Frontal cortex (tissue), 3 donors: ENCODE measurements at regions not wholly inside any gene's neighbourhood (a gene's known extent, or its start where the extent isn't known, plus 50 kb on each side); places are given as distances from the start of the nearest gene placed in this dataset.

Source experiments
- DNase-seq, 2 donors: peaks; one replicate each; pipeline ENCODE4 v3.0.0; 2012; ENCODE audit warnings: low spot score in 2 of 2
- FAIRE-seq: peaks from 2 replicates; lab custom pipeline; 2012; peaks lifted over from hg19 to GRCh38; lab: Jason Lieb, UNC
- donor health status: control.
- donor health status: control.
- donor health status: control.

GRCh38 chr1:88441022-88441421, 243.1 kb upstream of the PKN2 start:
- FAIRE-seq (no peak), DNase-seq (no peak)

GRCh38 chr1:88451856-88452255, 232.2 kb upstream of the PKN2 start:
- peak; percentile 94 for FAIRE-seq
- DNase-seq = no peak

GRCh38 chr1:88453295-88453694, 230.8 kb upstream of the PKN2 start:
- DNase-seq (no peak), FAIRE-seq (no peak)

GRCh38 chr1:88454781-88455180, 229.3 kb upstream of the PKN2 start:
- no peak for FAIRE-seq

GRCh38 chr1:88455621-88456256, 228.3 kb upstream of the PKN2 start:
- no peak for DNase-seq
- no peak for FAIRE-seq

More at GRCh38 chr1:88454781-88455180, 229.3 kb upstream of the PKN2 start:
- no peak for DNase-seq

- no peak for FAIRE-seq
Measured at GRCh38 chr1:88457197-88457596, 226.9 kb upstream of the PKN2 start.

DNA sequence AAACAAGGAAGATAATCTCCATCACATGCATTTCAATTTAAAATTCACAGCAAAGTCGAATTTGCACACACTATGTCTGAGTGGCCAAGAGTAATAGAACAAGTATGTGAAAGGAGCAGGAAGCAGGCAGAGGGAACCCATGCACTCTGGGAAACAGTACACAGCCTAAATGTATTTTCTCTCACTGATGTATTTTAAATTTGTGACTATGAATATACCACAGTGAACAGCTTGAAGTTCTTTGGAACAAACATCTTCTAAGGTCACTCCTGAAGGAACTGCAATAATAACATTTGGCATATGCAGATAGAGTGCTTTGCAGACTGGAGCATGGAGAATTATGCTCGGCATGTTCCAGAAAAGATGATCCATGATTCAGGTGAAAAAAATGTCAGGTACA, 223.1 kb upstream of the PKN2 start:
- FAIRE-seq = no peak
- no peak for DNase-seq

More at GRCh38 chr1:88457197-88457596, 226.9 kb upstream of the PKN2 start:
- no peak for DNase-seq

GRCh38 chr1:88462096-88462487, 222.0 kb upstream of the PKN2 start:
- FAIRE-seq = no peak
- DNase-seq = no peak

GRCh38 chr1:88462488-88463261, 221.4 kb upstream of the PKN2 start:
- DNase-seq = peak; percentile 65 to 76
- FAIRE-seq = no peak

GRCh38 chr1:88463401-88463985, 220.6 kb upstream of the PKN2 start:
- peak in 1 of 2 donors; percentile 34 for DNase-seq
- no peak for FAIRE-seq

GRCh38 chr1:88466011-88466410, 218.1 kb upstream of the PKN2 start:
- DNase-seq (no peak), FAIRE-seq (no peak)

- no peak for FAIRE-seq
- DNase-seq = no peak
Measured at GRCh38 chr1:88466899-88467580, 217.0 kb upstream of the PKN2 start.

GRCh38 chr1:88472298-88472697, 211.8 kb upstream of the PKN2 start:
- DNase-seq (no peak), FAIRE-seq (no peak)

DNA sequence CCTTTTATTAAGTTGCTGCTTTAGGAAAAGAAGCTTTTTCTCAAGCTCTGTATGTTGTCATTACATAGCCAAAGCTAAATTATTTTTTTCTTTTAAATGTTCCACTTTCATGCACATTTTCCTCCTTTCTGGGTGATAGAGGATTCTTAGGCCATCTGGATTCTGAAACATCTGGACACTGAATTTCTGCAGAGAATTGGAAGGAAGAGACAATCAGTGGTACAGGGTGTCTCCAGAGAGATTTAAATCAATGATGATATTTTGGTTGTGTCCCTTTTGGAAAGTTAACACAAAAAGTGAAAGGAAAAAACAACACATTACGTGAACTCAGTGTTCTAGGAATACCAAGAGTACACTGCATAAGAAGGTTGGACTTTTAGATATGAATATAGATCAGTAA, 211.4 kb upstream of the PKN2 start:
- no peak for FAIRE-seq

GRCh38 chr1:88474555-88475304, 209.3 kb upstream of the PKN2 start:
- FAIRE-seq (no peak), DNase-seq (no peak)

More for the DNA sequence above, 211.4 kb upstream of the PKN2 start:
- DNase-seq = no peak

DNA sequence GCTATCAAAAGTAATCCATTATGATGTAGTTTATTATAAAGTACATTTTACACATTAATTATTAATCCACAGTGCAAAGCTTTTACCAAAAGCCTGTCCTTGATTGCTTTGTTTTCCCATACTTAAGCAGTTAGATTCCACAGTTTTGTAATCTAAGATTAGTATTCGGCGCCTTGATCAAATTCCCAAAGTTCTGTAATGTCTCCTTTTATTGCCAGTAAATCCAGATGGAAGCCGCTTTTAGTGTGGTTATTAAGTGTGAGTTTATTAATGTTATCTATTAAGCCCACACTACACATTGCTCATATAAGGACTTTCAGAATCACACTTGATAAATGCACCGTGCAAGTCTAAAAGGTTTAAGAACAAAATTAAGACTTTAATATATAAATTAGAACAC, 199.2 kb upstream of the PKN2 start:
- FAIRE-seq (no peak), DNase-seq (no peak)

- DNase-seq = no peak
- no peak for FAIRE-seq
Measured at GRCh38 chr1:88488237-88488636, 195.8 kb upstream of the PKN2 start.

GRCh38 chr1:88490676-88491075, 193.4 kb upstream of the PKN2 start:
- no peak for FAIRE-seq
- DNase-seq = no peak

DNA sequence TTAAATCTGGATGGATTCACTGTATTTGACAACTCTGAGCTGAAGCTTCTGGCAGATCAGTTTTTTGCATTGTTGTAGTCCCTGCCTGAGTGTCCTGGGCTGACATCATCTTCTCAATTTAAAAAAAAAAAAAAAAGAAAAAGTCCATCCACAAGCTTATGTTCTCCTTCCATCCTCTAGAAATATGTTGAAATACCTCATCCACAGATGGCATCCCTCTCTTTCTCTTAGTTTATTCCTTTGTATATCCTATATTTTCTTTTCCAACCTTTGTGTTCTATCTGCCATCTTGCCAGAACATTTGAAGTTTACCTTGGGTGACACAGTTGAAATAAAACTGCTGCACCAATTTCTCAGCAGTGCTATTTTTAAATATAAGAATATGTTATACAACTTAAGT, 184.4 kb upstream of the PKN2 start:
- FAIRE-seq (no peak), DNase-seq (no peak)

DNA sequence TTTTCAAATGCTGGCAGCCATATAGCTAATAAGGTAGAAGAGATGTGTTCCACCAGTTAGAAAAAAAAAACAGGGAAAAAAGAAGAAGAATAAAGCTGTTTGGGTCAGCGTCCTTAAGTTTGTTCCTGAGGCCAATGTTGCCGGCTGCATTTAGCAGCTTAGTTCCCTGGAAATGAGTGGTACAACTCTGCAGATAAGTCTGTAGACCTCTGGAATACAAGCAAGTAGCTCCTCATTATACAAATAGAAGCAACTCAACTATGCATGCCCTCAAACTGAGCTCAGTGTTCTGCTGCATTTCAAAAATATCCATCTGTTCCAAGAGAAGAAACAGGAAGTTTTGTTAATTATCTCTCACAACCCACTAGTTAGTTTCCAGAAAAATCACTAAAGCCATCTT, 181.2 kb upstream of the PKN2 start:
- FAIRE-seq = no peak
- DNase-seq = peak in 1 of 2 donors; percentile 7
